BE2C (cell line): ENCODE measurements at regions not wholly inside any gene's neighbourhood (a gene's known extent, or its start where the extent isn't known, plus 50 kb on each side); places are given as distances from the start of the nearest gene placed in this dataset.

Experiments used
- DNase-seq: peaks from one replicate; pipeline ENCODE4 v3.0.0-alpha.2; 2020
- H3K27me3 ChIP-seq: fragments of 250-450 bp; sonication (Bioruptor Pico); 2 replicates; pipeline ENCODE4 v1.5.1; 2020; ENCODE audit warnings: mild to moderate bottlenecking
- H3K36me3 ChIP-seq: fragments of 250-450 bp; sonication (Bioruptor Pico); 2 replicates; pipeline ENCODE4 v1.5.1; 2020; ENCODE audit warnings: mild to moderate bottlenecking
- H3K4me1 ChIP-seq: fragments of 250-450 bp; sonication (Bioruptor Pico); 2 replicates; pipeline ENCODE4 v1.5.1; 2020
- H3K4me3 ChIP-seq: 2 replicates; pipeline ENCODE4 v1.5.1; 2011; ENCODE audit warnings: low read depth, low read length
- H3K9me3 ChIP-seq: fragments of 250-450 bp; sonication (Bioruptor Pico); 2 replicates; pipeline ENCODE4 v1.5.1; 2020
- CTCF ChIP-seq: IDR thresholded peaks from 2 replicates; pipeline ENCODE4 v1.5.1; 2012; ENCODE audit warnings: mild to moderate bottlenecking, low read depth, low read length

DNA sequence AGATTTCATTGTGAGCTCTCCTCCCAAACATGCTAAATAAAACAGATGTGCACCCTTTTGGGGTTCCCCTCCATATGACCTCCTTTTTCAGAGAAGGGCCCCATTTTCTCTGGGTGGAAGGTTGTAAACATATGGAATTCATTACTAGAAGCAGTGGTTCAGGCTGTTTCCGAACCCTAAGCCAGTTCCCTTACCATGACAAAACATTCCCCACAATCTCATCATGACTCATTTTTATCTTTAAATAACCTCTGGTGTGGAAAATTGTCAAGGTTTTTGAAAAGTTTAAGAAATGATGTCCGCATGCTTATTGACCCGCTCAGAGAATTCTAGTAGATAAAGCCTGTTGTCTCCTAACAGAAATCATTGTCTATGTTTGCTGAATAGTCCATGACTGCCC is 127.3 kb upstream of the PIK3R1 start:
- Histone ChIP-seq H3K9me3 (no peaks in the 10 kb centered on the region), H3K4me3 (no peak overlapping the region), H3K27me3 (no peaks in the 10 kb centered on the region), H3K4me1 (no peaks in the 10 kb centered on the region), H3K36me3 (no peaks in the 10 kb centered on the region)
- DNase-seq: no peak
- no peak for TF ChIP-seq CTCF

GRCh38 chr5:68087866-68088265 is 127.7 kb upstream of the PIK3R1 start:
- no peak overlapping the region for H3K4me3 ChIP-seq
- no peaks in the 10 kb centered on the region for H3K27me3 ChIP-seq
- no peaks in the 10 kb centered on the region for H3K9me3 ChIP-seq
- no peaks in the 10 kb centered on the region for H3K4me1 ChIP-seq
- no peak for TF ChIP-seq CTCF
- no peaks in the 10 kb centered on the region for H3K36me3 ChIP-seq
- DNase-seq: no peak

GRCh38 chr5:68086857-68087256 is 128.7 kb upstream of the PIK3R1 start:
- no peak overlapping the region for H3K4me3 ChIP-seq
- H3K27me3 ChIP-seq: no peaks in the 10 kb centered on the region
- no peaks in the 10 kb centered on the region for H3K9me3 ChIP-seq
- H3K4me1 ChIP-seq: no peaks in the 10 kb centered on the region
- no peak for TF ChIP-seq CTCF
- no peaks in the 10 kb centered on the region for H3K36me3 ChIP-seq
- DNase-seq: no peak

DNA sequence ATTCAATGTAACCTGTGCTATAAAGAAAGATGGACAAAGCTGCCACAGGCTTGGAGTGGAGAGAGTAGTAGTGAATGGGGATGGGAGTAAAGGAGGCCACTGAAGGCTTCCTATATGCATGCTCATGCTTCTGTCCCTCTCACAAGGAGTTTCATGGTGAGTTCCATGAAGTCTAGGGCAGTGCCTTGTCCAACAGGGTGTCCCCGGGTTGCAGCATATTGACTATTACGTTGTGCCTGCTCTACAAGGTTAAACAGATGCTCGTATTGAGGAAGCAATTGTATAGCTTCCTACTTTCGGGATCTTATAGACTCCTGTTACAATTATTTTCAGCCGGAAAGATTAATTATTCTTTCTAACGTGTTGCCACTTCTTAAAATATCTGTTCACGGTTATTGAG is 129.1 kb upstream of the PIK3R1 start:
- H3K36me3 ChIP-seq: no peaks in the 10 kb centered on the region
- no peaks in the 10 kb centered on the region for H3K4me1 ChIP-seq
- no peaks in the 10 kb centered on the region for H3K27me3 ChIP-seq
- no peak for DNase-seq
- no peak overlapping the region for H3K4me3 ChIP-seq
- H3K9me3 ChIP-seq: no peaks in the 10 kb centered on the region
- no peak for TF ChIP-seq CTCF

GRCh38 chr5:68084396-68084795 is 131.2 kb upstream of the PIK3R1 start:
- Histone ChIP-seq H3K4me3 (no peak overlapping the region), H3K9me3 (no peaks in the 10 kb centered on the region), H3K27me3 (no peaks in the 10 kb centered on the region), H3K4me1 (no peaks in the 10 kb centered on the region), H3K36me3 (no peaks in the 10 kb centered on the region)
- no peak for DNase-seq
- TF ChIP-seq CTCF: no peak

DNA sequence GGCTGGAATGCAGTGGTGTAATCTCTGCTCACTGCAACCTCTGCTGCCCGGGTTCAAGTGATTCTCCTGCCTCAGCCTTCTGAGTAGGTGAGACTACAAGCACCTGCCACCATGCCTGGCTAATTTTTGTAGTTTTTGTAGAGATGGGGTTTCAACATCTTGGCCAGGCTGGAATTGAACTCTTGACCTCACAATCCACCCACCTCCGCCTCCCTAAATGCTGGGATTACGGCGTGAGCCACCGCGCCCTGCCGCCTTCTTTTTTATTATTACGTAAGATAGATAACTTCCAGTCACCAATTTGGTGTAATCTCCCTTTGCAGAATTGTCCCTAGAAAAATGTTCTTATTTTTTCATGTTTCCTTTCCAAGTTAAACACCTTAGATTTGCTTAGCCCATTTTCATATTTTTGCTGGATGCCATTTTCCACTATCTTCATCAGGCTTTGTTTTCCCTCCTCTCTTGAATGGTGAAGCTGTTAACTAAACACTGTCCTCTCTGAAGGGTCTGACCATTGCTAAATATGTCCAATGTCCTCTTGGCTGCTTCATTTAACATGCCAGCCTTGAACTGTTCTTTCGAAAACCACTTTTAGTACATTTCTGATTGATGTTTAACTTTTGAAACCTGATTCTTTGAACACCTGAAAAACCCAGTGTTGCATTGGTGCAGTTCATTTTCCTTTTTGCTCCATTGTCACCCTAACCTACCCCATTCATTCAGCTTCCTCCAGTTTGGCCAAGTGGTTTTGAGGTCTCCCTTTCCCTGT is 135.1 kb upstream of the PIK3R1 start:
- H3K27me3 ChIP-seq: no peaks in the 10 kb centered on the region
- no peaks in the 10 kb centered on the region for H3K4me1 ChIP-seq
- H3K9me3 ChIP-seq: no peaks in the 10 kb centered on the region
- no peak for DNase-seq
- H3K4me3 ChIP-seq: no peak overlapping the region
- no peak for TF ChIP-seq CTCF
- no peaks in the 10 kb centered on the region for H3K36me3 ChIP-seq
